A673 (cell line): ENCODE measurements at regions not wholly inside any gene's neighbourhood (a gene's known extent, or its start where the extent isn't known, plus 50 kb on each side); places are given as distances from the start of the nearest gene placed in this dataset.
"Not testable (repeated sequence)": the region's sequence is repeated elsewhere in the genome, so short reads cannot be mapped to it uniquely, and the experiment has no call there.

Experiments used
- EZH2 ChIP-seq: fragments of 200-600 bp; sonication (generic); IDR thresholded peaks from 2 replicates; pipeline ENCODE4 v1.6.1; 2017; ENCODE audit warnings: borderline replicate concordance, low read depth, mild to moderate bottlenecking, mixed read lengths, antibody characterized with exemption, low read length; ENCODE audit not compliant: poor library complexity, severe bottlenecking
- TF ChIP-seq, protein P1 (sequence below): fragments of 300-800, 200-600 bp; sonication (generic); conservative IDR thresholded peaks from 2 replicates; pipeline ENCODE4 v1.5.1; 2017; ENCODE audit warnings: low read depth, mild to moderate bottlenecking, antibody characterized with exemption, low read length, moderate library complexity, mixed read lengths

DNA sequence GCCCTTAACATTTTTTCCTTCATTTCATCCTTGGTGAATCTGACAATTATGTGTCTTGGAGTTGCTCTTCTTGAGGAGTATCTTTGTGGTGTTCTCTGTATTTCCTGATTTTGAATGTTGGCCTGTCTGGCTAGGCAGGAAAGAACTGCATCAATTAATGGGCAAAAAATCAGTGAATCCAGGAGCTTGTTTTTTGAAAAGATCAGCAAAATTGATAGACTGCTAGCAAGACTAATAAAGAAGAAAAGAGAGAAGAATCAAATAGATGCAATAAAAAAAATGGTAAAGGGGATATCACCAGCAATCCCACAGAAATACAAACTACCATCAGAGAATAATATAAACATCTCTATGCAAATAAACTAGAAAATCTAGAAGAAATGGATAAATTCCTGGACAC, 70.4 kb upstream of the FBXO11 start:
- TF ChIP-seq, protein P1, sequence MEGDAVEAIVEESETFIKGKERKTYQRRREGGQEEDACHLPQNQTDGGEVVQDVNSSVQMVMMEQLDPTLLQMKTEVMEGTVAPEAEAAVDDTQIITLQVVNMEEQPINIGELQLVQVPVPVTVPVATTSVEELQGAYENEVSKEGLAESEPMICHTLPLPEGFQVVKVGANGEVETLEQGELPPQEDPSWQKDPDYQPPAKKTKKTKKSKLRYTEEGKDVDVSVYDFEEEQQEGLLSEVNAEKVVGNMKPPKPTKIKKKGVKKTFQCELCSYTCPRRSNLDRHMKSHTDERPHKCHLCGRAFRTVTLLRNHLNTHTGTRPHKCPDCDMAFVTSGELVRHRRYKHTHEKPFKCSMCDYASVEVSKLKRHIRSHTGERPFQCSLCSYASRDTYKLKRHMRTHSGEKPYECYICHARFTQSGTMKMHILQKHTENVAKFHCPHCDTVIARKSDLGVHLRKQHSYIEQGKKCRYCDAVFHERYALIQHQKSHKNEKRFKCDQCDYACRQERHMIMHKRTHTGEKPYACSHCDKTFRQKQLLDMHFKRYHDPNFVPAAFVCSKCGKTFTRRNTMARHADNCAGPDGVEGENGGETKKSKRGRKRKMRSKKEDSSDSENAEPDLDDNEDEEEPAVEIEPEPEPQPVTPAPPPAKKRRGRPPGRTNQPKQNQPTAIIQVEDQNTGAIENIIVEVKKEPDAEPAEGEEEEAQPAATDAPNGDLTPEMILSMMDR, result not testable (repeated sequence)
- not testable (repeated sequence) for TF ChIP-seq EZH2
